Mucosa of descending colon (tissue), 3 donors: ENCODE measurements at regions not wholly inside any gene's neighbourhood (a gene's known extent, or its start where the extent isn't known, plus 50 kb on each side); places are given as distances from the start of the nearest gene placed in this dataset.

Source experiments
- ATAC-seq: fragments of 200-7000 bp; cut with Tn5 transposase; one replicate; pipeline ENCODE4 v1.9.1; 2020; ENCODE audit warnings: mild to moderate bottlenecking, moderate library complexity
- DNase-seq, 3 donors: peaks; one replicate each; pipeline ENCODE4 v3.0.0-alpha.2; 2020
- H3K36me3 ChIP-seq: fragments of 200-600 bp; one replicate; pipeline ENCODE4 v1.8.0; 2021; ENCODE audit warnings: low read depth, mild to moderate bottlenecking
- H3K4me1 ChIP-seq: fragments of 200-600 bp; one replicate; pipeline ENCODE4 v1.8.0; 2021; ENCODE audit warnings: low read depth, mild to moderate bottlenecking
- H3K4me3 ChIP-seq: fragments of 200-600 bp; one replicate; pipeline ENCODE4 v1.8.0; 2021; ENCODE audit warnings: mild to moderate bottlenecking
- H3K9me3 ChIP-seq: fragments of 200-600 bp; one replicate; pipeline ENCODE4 v1.8.0; 2021; ENCODE audit warnings: mild to moderate bottlenecking
- intact Hi-C, 2 donors: fragments of 100-400 bp; cut with DNase I in 1 of 2; cut with micrococcal nuclease in 1 of 2; formaldehyde crosslinking; loops; one replicate each; pipeline versions ENCODE4 v1.11.0 to v1.11.1; 2022; cut with DNase I, micrococcal nuclease
- TF ChIP-seq, protein P1 (sequence below): fragments of 200-600 bp; IDR thresholded peaks from one replicate; pipeline ENCODE4 v1.8.0; 2022; ENCODE audit warnings: antibody characterized with exemption, mild to moderate bottlenecking
- donor health status: DM: no; HTN: no; CAD: no; lungs with moderate emphysema.
- donor health status: DM: no; HTN: no; CAD: no.
- donor health status: DM: no; HTN: yes; CAD: no.

DNA sequence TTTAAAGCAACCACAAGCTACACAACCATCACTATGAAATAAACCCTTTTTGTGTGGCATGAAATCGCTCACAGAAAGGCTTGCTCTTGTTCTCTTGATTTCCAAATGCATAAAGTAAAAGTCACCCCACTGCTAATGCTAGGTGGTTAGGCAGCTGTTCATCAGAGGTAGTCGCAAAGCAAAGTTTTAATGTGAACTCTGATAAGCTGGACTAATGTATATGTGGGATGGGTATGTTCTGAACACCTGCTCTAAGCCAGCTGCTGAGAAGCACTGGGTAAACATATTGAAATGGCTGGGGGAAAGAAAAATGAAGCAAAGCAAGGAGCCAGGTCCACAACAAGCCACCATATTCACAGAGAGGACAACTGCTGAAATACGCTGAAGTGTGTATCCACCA lies 142.3 kb downstream of the KLF12 start:
- no peaks in the 10 kb centered on the region for H3K9me3 ChIP-seq
- ATAC-seq (peak; percentile 48), DNase-seq (no peak)
- no peak overlapping the region for H3K4me3 ChIP-seq
- TF ChIP-seq, protein P1, sequence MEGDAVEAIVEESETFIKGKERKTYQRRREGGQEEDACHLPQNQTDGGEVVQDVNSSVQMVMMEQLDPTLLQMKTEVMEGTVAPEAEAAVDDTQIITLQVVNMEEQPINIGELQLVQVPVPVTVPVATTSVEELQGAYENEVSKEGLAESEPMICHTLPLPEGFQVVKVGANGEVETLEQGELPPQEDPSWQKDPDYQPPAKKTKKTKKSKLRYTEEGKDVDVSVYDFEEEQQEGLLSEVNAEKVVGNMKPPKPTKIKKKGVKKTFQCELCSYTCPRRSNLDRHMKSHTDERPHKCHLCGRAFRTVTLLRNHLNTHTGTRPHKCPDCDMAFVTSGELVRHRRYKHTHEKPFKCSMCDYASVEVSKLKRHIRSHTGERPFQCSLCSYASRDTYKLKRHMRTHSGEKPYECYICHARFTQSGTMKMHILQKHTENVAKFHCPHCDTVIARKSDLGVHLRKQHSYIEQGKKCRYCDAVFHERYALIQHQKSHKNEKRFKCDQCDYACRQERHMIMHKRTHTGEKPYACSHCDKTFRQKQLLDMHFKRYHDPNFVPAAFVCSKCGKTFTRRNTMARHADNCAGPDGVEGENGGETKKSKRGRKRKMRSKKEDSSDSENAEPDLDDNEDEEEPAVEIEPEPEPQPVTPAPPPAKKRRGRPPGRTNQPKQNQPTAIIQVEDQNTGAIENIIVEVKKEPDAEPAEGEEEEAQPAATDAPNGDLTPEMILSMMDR: no peak
- H3K36me3 ChIP-seq: no peaks in the 10 kb centered on the region
- intact Hi-C loops: no loop called here
- no peaks in the 10 kb centered on the region for H3K4me1 ChIP-seq

DNA sequence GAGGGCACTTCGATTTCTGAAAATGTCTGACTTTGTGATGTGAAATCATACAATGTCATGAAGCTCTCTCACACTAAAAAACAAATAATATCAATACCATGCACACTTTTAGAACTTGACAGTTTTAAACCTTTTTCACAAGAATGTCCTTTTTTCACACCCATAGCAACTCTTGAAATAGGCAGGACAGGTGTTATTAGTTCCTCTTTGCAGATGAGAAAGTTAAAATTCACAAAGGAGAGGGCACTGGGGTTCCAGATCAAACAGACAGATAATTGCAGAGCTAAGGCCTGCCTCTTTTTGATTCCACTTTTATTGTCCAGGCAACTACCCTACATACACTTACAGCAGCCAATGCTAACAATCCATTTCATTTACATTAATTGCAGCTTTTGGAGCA lies 142.8 kb downstream of the KLF12 start:
- no peaks in the 10 kb centered on the region for H3K36me3 ChIP-seq
- H3K9me3 ChIP-seq: no peaks in the 10 kb centered on the region
- ATAC-seq: no peak
- intact Hi-C loops: no loop called here
- TF ChIP-seq, protein P1: no peak
- no peaks in the 10 kb centered on the region for H3K4me1 ChIP-seq
- H3K4me3 ChIP-seq: no peak overlapping the region
- no peak for DNase-seq

DNA sequence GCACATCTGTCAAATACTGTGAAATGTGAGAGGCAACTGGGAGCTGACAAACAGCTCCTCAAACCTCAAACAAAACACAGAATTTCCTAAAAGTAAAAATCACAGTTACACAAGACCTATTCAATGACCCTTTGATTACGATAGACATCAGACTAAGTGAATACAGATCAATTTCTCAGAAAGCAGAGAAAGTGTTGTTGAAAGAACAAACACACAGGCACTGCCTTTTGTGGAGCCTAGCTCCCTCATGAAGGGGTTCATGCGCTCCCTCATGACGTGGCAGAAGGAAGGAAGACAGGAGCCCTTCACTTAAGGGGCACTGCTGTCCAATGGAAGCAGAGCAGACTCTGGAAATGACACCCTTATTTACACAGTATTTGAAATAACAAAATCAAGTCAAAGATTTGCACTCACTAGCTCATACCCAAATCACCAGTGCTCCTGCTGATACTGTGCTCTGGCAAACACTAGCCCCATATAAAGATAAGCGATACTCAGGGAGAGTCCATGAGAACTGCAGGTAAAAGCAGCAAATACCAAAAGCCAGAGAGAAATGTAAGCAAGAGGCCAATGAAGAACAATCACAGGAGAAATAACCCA lies 144.9 kb downstream of the KLF12 start:
- TF ChIP-seq, protein P1: no peak
- Histone ChIP-seq H3K4me3 (no peak overlapping the region), H3K36me3 (no peaks in the 10 kb centered on the region), H3K4me1 (no peaks in the 10 kb centered on the region), H3K9me3 (no peaks in the 10 kb centered on the region)
- peak; percentile 75 for ATAC-seq
- no peak for DNase-seq
- intact Hi-C loops: no loop called here

DNA sequence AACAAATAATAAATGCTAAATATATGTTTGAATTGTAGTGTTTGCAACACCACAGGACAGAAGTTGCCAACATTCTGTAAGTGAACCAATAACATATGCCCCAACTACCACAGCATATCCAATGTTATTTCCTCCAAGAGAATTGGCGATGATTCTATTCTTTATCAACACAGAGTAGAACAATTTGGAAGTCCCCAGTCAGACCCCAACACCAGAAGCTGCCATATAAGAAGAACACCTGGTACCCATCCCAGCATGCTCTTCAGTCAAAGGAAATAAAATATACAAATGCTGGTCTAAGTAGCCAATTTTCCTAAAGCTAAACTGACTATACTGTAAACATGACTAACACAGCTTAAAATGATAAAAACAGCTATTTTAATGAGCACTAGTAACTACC lies 145.7 kb downstream of the KLF12 start:
- no peaks in the 10 kb centered on the region for H3K36me3 ChIP-seq
- intact Hi-C loops: no loop called here
- H3K9me3 ChIP-seq: no peaks in the 10 kb centered on the region
- no peak for ATAC-seq
- TF ChIP-seq, protein P1: no peak
- H3K4me3 ChIP-seq: no peak overlapping the region
- no peak for DNase-seq
- no peaks in the 10 kb centered on the region for H3K4me1 ChIP-seq

DNA sequence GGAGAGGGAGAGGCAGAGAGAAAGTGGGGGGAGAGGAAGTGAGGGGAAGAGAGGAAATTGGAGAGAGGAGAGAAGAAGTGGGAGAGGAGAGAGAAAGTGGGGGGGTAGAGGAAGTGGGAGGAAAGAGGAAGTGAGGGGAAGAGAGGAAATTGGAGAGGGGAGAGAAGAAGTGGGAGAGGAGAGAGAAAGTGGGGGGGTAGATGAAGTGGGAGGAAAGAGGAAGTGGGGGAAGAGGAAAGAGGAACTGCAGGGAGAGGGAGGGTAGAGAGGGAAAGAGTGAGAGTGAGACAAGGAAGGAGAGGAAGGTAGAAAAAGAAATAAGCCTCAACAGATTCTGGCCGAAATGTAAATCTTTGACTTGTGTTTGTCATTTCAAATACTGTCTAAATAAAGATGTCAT lies 146.6 kb downstream of the KLF12 start:
- intact Hi-C loops: no loop called here
- no peaks in the 10 kb centered on the region for H3K4me1 ChIP-seq
- H3K4me3 ChIP-seq: no peak overlapping the region
- TF ChIP-seq, protein P1: no peak
- DNase-seq (no peak), ATAC-seq (no peak)
- H3K9me3 ChIP-seq: no peaks in the 10 kb centered on the region
- no peaks in the 10 kb centered on the region for H3K36me3 ChIP-seq

DNA sequence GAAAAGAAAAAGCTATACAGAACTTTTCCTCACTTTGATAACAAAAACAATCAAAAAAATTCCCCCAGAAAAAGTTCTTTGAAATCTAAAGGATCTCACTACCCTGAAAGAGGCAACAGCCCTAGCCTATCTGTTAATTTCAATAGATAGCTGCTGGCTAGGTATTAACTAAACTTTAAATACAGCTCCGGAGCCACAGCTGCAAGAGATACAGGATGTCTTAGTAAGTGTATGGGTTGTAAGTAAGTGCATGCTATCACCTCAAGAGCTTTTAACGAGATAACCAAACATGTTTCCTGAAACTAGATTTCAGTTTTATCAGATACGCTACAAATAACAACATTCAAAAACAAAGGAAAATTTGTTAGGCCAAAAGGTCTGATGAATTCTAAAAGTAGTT lies 148.4 kb downstream of the KLF12 start:
- Histone ChIP-seq H3K36me3 (no peaks in the 10 kb centered on the region), H3K4me1 (no peaks in the 10 kb centered on the region), H3K4me3 (no peak overlapping the region), H3K9me3 (no peaks in the 10 kb centered on the region)
- intact Hi-C loops: no loop called here
- TF ChIP-seq, protein P1: no peak
- ATAC-seq (no peak), DNase-seq (no peak)
